Activated B cell treated with CpG ODN at 0.5 μM for 24 hours (primary cell): ENCODE measurements at regions not wholly inside any gene's neighbourhood (a gene's known extent, or its start where the extent isn't known, plus 50 kb on each side); places are given as distances from the start of the nearest gene placed in this dataset.

Experiments used
- ATAC-seq: fragments of 200-7000 bp; cut with Tn5 transposase; one replicate; pipeline ENCODE4 v1.10.0; 2021; ENCODE audit warnings: low read depth, mild to moderate bottlenecking, moderate library complexity
- CTCF ChIA-PET: fragments of 350-600 bp; sonication (Branson Sonifier 250); formaldehyde crosslinking; loops from one replicate; lab custom pipeline; 2021; ENCODE audit warnings: antibody characterized with exemption; lab: Charles Lee
- POLR2A ChIA-PET: fragments of 350-600 bp; sonication (Branson Sonifier 250); formaldehyde crosslinking; loops from one replicate; lab custom pipeline; 2021; ENCODE audit warnings: antibody characterized with exemption; lab: Charles Lee
- DNase-seq: peaks from one replicate; pipeline ENCODE4 v3.0.0; 2022
- H3K27ac Mint-ChIP-seq: one replicate; pipeline ENCODE4 v1.8.0; 2020; ENCODE audit warnings: mixed read lengths
- H3K27me3 Mint-ChIP-seq: one replicate; pipeline ENCODE4 v1.8.0; 2021; ENCODE audit warnings: mixed read lengths
- H3K36me3 Mint-ChIP-seq: one replicate; pipeline ENCODE4 v1.8.0; 2021; ENCODE audit warnings: low read depth, mixed read lengths
- H3K4me1 Mint-ChIP-seq: one replicate; pipeline ENCODE4 v1.8.0; 2021; ENCODE audit warnings: mixed read lengths
- H3K4me3 Mint-ChIP-seq: one replicate; pipeline ENCODE4 v1.8.0; 2020; ENCODE audit warnings: mild to moderate bottlenecking, mixed read lengths
- H3K9me3 Mint-ChIP-seq: one replicate; pipeline ENCODE4 v1.8.0; 2020; ENCODE audit warnings: mixed read lengths
- intact Hi-C: fragments of 100-400 bp; cut with micrococcal nuclease; formaldehyde crosslinking; loops from one replicate; pipeline ENCODE4 v1.15.1; 2024
- TF ChIP-seq, protein P1 (sequence below): fragments of 200-600 bp; IDR thresholded peaks from one replicate; pipeline ENCODE4 v1.8.0; 2022; ENCODE audit warnings: antibody characterized with exemption, mild to moderate bottlenecking

- DNase-seq (no peak), ATAC-seq (no peak)
- Mint-ChIP-seq H3K4me3 (no peak overlapping the region), H3K9me3 (peaks cover 9% of the 10 kb centered on the region), H3K27me3 (no peaks in the 10 kb centered on the region), H3K27ac (no peak overlapping the region), H3K36me3 (no peaks in the 10 kb centered on the region), H3K4me1 (no peaks in the 10 kb centered on the region)
- POLR2A ChIA-PET = no interaction called here
- CTCF ChIA-PET = no interaction called here
- TF ChIP-seq, protein P1, sequence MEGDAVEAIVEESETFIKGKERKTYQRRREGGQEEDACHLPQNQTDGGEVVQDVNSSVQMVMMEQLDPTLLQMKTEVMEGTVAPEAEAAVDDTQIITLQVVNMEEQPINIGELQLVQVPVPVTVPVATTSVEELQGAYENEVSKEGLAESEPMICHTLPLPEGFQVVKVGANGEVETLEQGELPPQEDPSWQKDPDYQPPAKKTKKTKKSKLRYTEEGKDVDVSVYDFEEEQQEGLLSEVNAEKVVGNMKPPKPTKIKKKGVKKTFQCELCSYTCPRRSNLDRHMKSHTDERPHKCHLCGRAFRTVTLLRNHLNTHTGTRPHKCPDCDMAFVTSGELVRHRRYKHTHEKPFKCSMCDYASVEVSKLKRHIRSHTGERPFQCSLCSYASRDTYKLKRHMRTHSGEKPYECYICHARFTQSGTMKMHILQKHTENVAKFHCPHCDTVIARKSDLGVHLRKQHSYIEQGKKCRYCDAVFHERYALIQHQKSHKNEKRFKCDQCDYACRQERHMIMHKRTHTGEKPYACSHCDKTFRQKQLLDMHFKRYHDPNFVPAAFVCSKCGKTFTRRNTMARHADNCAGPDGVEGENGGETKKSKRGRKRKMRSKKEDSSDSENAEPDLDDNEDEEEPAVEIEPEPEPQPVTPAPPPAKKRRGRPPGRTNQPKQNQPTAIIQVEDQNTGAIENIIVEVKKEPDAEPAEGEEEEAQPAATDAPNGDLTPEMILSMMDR = no peak
- intact Hi-C loops = no loop called here
Measured at GRCh38 chr6:79353226-79353625, 118.7 kb upstream of the HMGN3 start.

DNA sequence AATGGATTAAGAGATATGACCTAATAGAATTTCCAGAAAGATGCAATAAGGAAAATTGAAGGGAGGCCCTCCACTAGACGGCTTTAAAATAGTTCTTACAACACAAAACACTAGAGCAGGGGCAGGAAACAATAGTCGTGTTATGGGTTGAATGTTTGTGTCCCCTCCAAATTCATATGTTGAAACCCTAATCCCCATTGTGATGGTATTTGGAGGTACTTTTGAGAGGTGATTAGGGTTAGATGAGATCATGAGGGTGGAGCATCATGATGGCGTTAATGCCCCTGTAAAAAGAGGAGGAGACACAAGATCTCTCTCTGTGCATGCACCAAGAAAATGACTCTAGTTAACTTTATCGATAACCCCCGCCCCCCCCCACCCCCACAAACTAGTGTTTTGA is 104.0 kb upstream of the HMGN3 start:
- CTCF ChIA-PET = no interaction called here
- POLR2A ChIA-PET = no interaction called here

DNA sequence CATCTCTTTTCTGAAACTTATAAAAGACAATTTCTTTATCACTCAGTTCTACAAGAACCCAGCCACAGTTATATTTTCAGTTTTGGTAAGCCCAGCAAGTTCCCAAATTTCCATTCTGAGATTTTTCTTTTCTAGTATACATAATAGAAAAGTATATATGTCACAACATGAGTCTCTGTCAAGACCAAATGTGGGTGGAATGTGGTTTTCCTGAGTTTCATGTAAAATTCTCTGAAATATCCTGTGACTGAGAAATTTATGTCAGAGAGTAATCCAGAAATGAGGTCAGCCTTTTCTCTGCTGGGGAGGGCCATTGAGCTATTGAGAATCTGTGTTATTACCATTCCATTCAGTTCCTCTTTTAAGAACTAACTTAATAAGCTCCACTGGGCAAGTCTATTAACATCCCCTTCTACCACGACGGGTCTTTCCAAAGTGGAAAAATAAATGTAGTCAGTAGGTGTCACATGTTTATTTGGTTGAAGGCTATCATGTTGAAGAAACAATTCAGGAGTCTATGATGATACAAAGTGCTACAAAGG is 100.7 kb upstream of the HMGN3 start:
- no peak overlapping the region for H3K4me3 Mint-ChIP-seq
- no peaks in the 10 kb centered on the region for H3K4me1 Mint-ChIP-seq
- TF ChIP-seq, protein P1 = no peak
- H3K9me3 Mint-ChIP-seq = no peaks in the 10 kb centered on the region
- ChIA-PET CTCF (no interaction called here), POLR2A (no interaction called here)
- ATAC-seq (no peak), DNase-seq (no peak)
- intact Hi-C loops = no loop called here
- no peaks in the 10 kb centered on the region for H3K27me3 Mint-ChIP-seq
- no peak overlapping the region for H3K27ac Mint-ChIP-seq
- H3K36me3 Mint-ChIP-seq = no peaks in the 10 kb centered on the region

More for the DNA sequence above, 104.0 kb upstream of the HMGN3 start:
- H3K27me3 Mint-ChIP-seq = no peaks in the 10 kb centered on the region
- H3K36me3 Mint-ChIP-seq = no peaks in the 10 kb centered on the region
- H3K4me3 Mint-ChIP-seq = no peak overlapping the region
- intact Hi-C loops = no loop called here
- DNase-seq = no peak
- H3K4me1 Mint-ChIP-seq = no peaks in the 10 kb centered on the region
- no peaks in the 10 kb centered on the region for H3K9me3 Mint-ChIP-seq
- ATAC-seq = no peak
- H3K27ac Mint-ChIP-seq = no peak overlapping the region
- TF ChIP-seq, protein P1 = no peak

DNA sequence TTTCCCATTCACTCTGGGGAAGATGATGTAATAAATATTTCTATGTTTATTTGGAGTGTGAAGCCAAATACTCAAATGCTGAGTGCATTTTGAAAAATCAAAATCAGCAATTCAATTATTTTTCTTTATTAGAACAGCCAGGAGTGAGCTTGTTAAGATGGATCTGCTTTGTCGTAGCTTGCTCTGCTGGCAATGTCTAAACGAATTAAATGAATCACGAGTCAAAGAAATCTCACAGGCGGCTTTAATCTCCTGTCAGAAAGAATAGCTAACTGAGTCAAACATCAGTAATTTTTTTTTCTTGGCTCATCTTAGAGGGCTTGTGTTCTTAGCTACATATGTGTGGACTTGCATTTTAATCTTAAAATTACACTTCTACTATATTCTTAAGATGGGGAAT is 100.2 kb upstream of the HMGN3 start:
- intact Hi-C loops = no loop called here
- no peak overlapping the region for H3K4me3 Mint-ChIP-seq
- peaks cover under 1% of the 10 kb centered on the region for H3K27me3 Mint-ChIP-seq
- no peaks in the 10 kb centered on the region for H3K4me1 Mint-ChIP-seq
- H3K36me3 Mint-ChIP-seq = no peaks in the 10 kb centered on the region
- TF ChIP-seq, protein P1 = no peak
- CTCF ChIA-PET = no interaction called here
- H3K27ac Mint-ChIP-seq = no peak overlapping the region
- DNase-seq (no peak), ATAC-seq (no peak)
- no peaks in the 10 kb centered on the region for H3K9me3 Mint-ChIP-seq
- POLR2A ChIA-PET = no interaction called here

- intact Hi-C loops = no loop called here
- ChIA-PET CTCF (no interaction called here), POLR2A (no interaction called here)
- no peaks in the 10 kb centered on the region for H3K4me1 Mint-ChIP-seq
- ATAC-seq (no peak), DNase-seq (no peak)
- no peaks in the 10 kb centered on the region for H3K36me3 Mint-ChIP-seq
- no peak overlapping the region for H3K4me3 Mint-ChIP-seq
- H3K27me3 Mint-ChIP-seq = peaks cover 1% of the 10 kb centered on the region
- TF ChIP-seq, protein P1 = no peak
- H3K9me3 Mint-ChIP-seq = no peaks in the 10 kb centered on the region
- H3K27ac Mint-ChIP-seq = no peak overlapping the region
Measured at GRCh38 chr6:79330704-79331103, 96.2 kb upstream of the HMGN3 start.
